K562 (cell line): ENCODE measurements at regions not wholly inside any gene's neighbourhood (a gene's known extent, or its start where the extent isn't known, plus 50 kb on each side); places are given as distances from the start of the nearest gene placed in this dataset.

Experiments
- ATAC-seq: fragments of 200-7000 bp; cut with Tn5 transposase; 3 replicates; pipeline ENCODE4 v1.9.1; 2020; ENCODE audit warnings: moderate library complexity
- BruUV-seq: library from RNA; stranded (reverse); fragments of 400-500 nt; replicated peaks from 2 replicates; lab custom pipeline; 2021; lab: Mats Ljungman, UMichigan
- CTCF ChIA-PET: fragments of 300-600 bp; formaldehyde crosslinking; extraction: SDS; loops from one replicate; lab custom pipeline; 2021; ENCODE audit warnings: low intra/inter-chr PET ratio; lab: Yijun Ruan, JAX
- POLR2A ChIA-PET: fragments of 300-600, 350-650 bp; sonication (Branson Sonifier 250); formaldehyde crosslinking; extraction: SDS; loops from one replicate; lab custom pipeline; 2021; ENCODE audit warnings: antibody characterized with exemption, inconsistent platforms; lab: Yijun Ruan, JAX
- DNase-seq, 4 experiments: peaks; one replicate each; pipeline versions ENCODE4 v3.0.0 to v3.0.0-alpha.2; 2011 to 2018; ENCODE audit warnings: low spot score in 3 of 4, mixed read lengths in 3 of 4; ENCODE audit errors: extremely low read depth in 1 of 4
- FAIRE-seq: peaks from 2 replicates; lab custom pipeline; 2011; peaks lifted over from hg19 to GRCh38; lab: Jason Lieb, UNC
- H2AFZ ChIP-seq: 2 replicates; pipeline ENCODE4 v1.6.0; 2011; ENCODE audit warnings: low read depth, low read length, control low read depth, inconsistent platforms
- H3K27ac ChIP-seq: fragments of 200-600 bp; 3 replicates; pipeline ENCODE4 v1.8.0; 2011; ENCODE audit warnings: low read depth, mild to moderate bottlenecking, control low read depth, inconsistent platforms, low read length, moderate library complexity, mixed read lengths; ENCODE audit errors: extremely low read depth
- H3K27me3 ChIP-seq, 2 experiments: fragments of 300-600 bp in 1 of 2; 2 replicates in 1 of 2; 3 replicates in 1 of 2; pipeline versions ENCODE4 v1.6.0 to v1.8.0; 2011; ENCODE audit warnings: inconsistent platforms in 2 of 2, low read length in 2 of 2, mild to moderate bottlenecking in 1 of 2, mixed read lengths in 1 of 2, moderate library complexity in 1 of 2; ENCODE audit not compliant: control insufficient read depth in 2 of 2, insufficient read depth in 2 of 2
- H3K36me3 ChIP-seq: fragments of 300-600 bp; 3 replicates; pipeline ENCODE4 v1.8.0; 2011; ENCODE audit warnings: mild to moderate bottlenecking, low read length, inconsistent platforms; ENCODE audit not compliant: control insufficient read depth, insufficient read depth
- H3K4me1 ChIP-seq, 2 experiments: fragments of 200-600 bp in 1 of 2; replicated peaks in 1 of 2; 2 replicates in 1 of 2; 3 replicates in 1 of 2; pipeline versions ENCODE4 v1.5.1 to v1.8.0; 2011; ENCODE audit warnings: inconsistent platforms in 2 of 2, low read length in 2 of 2, mild to moderate bottlenecking in 1 of 2, mixed read lengths in 1 of 2, moderate library complexity in 1 of 2; ENCODE audit not compliant: control insufficient read depth in 2 of 2, insufficient read depth in 2 of 2
- H3K4me2 ChIP-seq: 2 replicates; pipeline ENCODE4 v1.6.1; 2011; ENCODE audit warnings: low read length, control low read depth, inconsistent platforms, mixed read lengths; ENCODE audit not compliant: insufficient read depth
- H3K4me3 ChIP-seq: fragments of 200-600 bp; sonication (generic), shearing (Covaris generic); 2 replicates; pipeline ENCODE4 v1.5.1; 2016; ENCODE audit warnings: control low read depth, inconsistent platforms
- H3K79me2 ChIP-seq: fragments of 200-600 bp; 3 replicates; pipeline ENCODE4 v1.8.0; 2011; ENCODE audit warnings: low read length, inconsistent platforms; ENCODE audit not compliant: control insufficient read depth, insufficient read depth
- H3K9ac ChIP-seq, 2 experiments: 2 replicates each; pipeline versions ENCODE4 v1.6.0 to v1.6.1; 2011; ENCODE audit warnings: low read depth in 2 of 2, low read length in 2 of 2, control low read depth in 1 of 2, inconsistent platforms in 1 of 2, mild to moderate bottlenecking in 1 of 2, mixed read lengths in 1 of 2; ENCODE audit not compliant: insufficient read depth in 1 of 2
- H3K9me1 ChIP-seq: one replicate; pipeline ENCODE4 v1.6.0; 2011; ENCODE audit warnings: inconsistent platforms, mild to moderate bottlenecking, low read length, moderate library complexity; ENCODE audit not compliant: control insufficient read depth, insufficient read depth
- H3K9me3 ChIP-seq: replicated peaks from 2 replicates; pipeline ENCODE4 v1.5.1; 2011; ENCODE audit warnings: low read depth, low read length, inconsistent platforms; ENCODE audit not compliant: control insufficient read depth, insufficient read depth
- H4K20me1 ChIP-seq: replicated peaks from 2 replicates; pipeline ENCODE4 v1.6.1; 2011; ENCODE audit warnings: low read length, inconsistent platforms, mixed read lengths; ENCODE audit not compliant: control insufficient read depth, insufficient read depth
- ATF2 ChIP-seq: sonication (generic); formaldehyde crosslinking; IDR thresholded peaks from 2 replicates; pipeline ENCODE4 v1.8.1; 2022; ENCODE audit warnings: missing genetic modification reagents
- MEIS2 ChIP-seq: fragments of 450-650 bp; IDR thresholded peaks from 2 replicates; pipeline ENCODE4 v1.6.1; 2014; ENCODE audit warnings: mild to moderate bottlenecking; ENCODE audit not compliant: partially characterized antibody
- MNT ChIP-seq, 2 experiments: fragments of 450-650 bp; conservative IDR thresholded peaks; 2 replicates each; pipeline ENCODE4 v1.6.1; 2017; ENCODE audit warnings: mild to moderate bottlenecking in 2 of 2, moderate library complexity in 2 of 2
- NR0B1 ChIP-seq: fragments of 450-650 bp; IDR thresholded peaks from one replicate; pipeline ENCODE4 v1.6.1; 2018; ENCODE audit warnings: mild to moderate bottlenecking, moderate library complexity; ENCODE audit not compliant: partially characterized antibody
- PATZ1 ChIP-seq: fragments of 250-450 bp; sonication (Bioruptor Pico); IDR thresholded peaks from 2 replicates; pipeline ENCODE4 v1.5.0; 2020; ENCODE audit warnings: mild to moderate bottlenecking, borderline replicate concordance
- SAFB ChIP-seq: fragments of 200-400 bp; formaldehyde crosslinking; IDR thresholded peaks from 2 replicates; pipeline ENCODE4 v1.6.1; 2017; ENCODE audit warnings: low read depth, low read length, borderline replicate concordance
- SMARCA4 ChIP-seq: fragments of 450-650 bp; IDR thresholded peaks from 2 replicates; pipeline ENCODE4 v1.6.1; 2016
- ZNF24 ChIP-seq: fragments of 450-650 bp; IDR thresholded peaks from 2 replicates; pipeline ENCODE4 v1.6.1; 2016
- ZNF316 ChIP-seq: fragments of 450-650 bp; IDR thresholded peaks from 2 replicates; pipeline ENCODE4 v1.6.1; 2016
- ZNF436 ChIP-seq: fragments of 250-450, 450-650 bp; sonication (Bioruptor Pico); formaldehyde crosslinking; IDR thresholded peaks from 2 replicates; pipeline ENCODE4 v1.7.0; 2020; ENCODE audit warnings: mild to moderate bottlenecking
- WGBS: fragments of 100-300 bp; shearing (Covaris generic); methylation state at CpG from one replicate; pipeline ENCODE4 v1.1.6; 2016; ENCODE audit warnings: low coverage, mixed read lengths; ENCODE audit not compliant: insufficient coverage; ENCODE audit errors: missing lambda C conversion rate; 5-methylcytosine and 5-hydroxymethylcytosine counted together
- in situ Hi-C: fragments of 300-500 bp; cut with MboI; formaldehyde crosslinking; loops from 4 replicates; pipeline ENCODE4 v1.15.0; 2018; ENCODE audit warnings: inconsistent platforms, mixed read lengths
- intact Hi-C: fragments of 100-400 bp; cut with micrococcal nuclease; formaldehyde crosslinking; loops from 2 replicates; pipeline ENCODE4 v1.14.2; 2022

- H3K4me3 ChIP-seq, result no peak overlapping the region
- DNase-seq (no peak), FAIRE-seq (no peak), ATAC-seq (no peak)
- no peak overlapping the region for H3K9ac ChIP-seq
- POLR2A ChIA-PET, result no interaction called here
- in situ Hi-C loops, result no loop called here
- no peak overlapping the region for H3K4me2 ChIP-seq
- CTCF ChIA-PET, result no interaction called here
- BruUV-seq, result no TSS peak
- H3K27ac ChIP-seq, result no peak overlapping the region
- 5% methylated on average over 2 of the region's 2 CpGs for WGBS
- no peaks in the 10 kb centered on the region for H3K9me3 ChIP-seq
- no peaks in the 10 kb centered on the region for H3K27me3 ChIP-seq
- intact Hi-C loops, result no loop called here
- H3K9me1 ChIP-seq, result no peaks in the 10 kb centered on the region
- no peaks in the 10 kb centered on the region for H3K79me2 ChIP-seq
- H2AFZ ChIP-seq, result no peak overlapping the region
- no peaks in the 10 kb centered on the region for H3K4me1 ChIP-seq
- H3K36me3 ChIP-seq, result no peaks in the 10 kb centered on the region
- no peaks in the 10 kb centered on the region for H4K20me1 ChIP-seq
- TF ChIP-seq SMARCA4 (no peak), ZNF316 (no peak), ZNF24 (no peak), NR0B1 (no peak), ZNF436 (CRISPR knock-in tag) (no peak), MEIS2 (no peak), SAFB (no peak), ATF2 (no peak), MNT (conservative IDR thresholded peaks at IDR 0.05) (no peak), PATZ1 (CRISPR knock-in tag) (no peak)
These were observed 534.2 kb downstream of the ZIC1 start for GRCh38 chr3:147943265-147943945.
